ENCODE measurements at regions not wholly inside any gene's neighbourhood (a gene's known extent, or its start where the extent isn't known, plus 50 kb on each side); places are given as distances from the start of the nearest gene placed in this dataset.

DNA sequence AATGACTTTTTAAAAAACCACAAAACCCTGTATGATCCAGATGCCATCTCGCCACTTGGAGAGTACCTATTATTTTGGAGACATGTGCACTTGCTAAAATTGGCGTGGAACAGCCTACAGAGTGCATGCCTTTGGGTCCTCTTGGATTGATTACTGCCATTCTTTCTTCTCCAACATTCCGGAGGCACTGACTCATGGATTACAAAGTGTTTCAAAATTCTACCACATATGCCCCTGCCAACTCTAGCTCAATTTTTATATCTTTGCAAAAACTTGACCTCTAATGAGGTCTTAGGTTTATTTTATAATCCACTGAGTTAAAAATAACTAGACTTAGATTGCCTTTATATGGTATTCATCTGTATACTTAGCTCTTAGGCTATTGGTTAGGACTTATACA, 55.8 kb upstream of the KIF5B start:
- no peak for TF ChIP-seq EZH2 (IDR thresholded peaks at IDR 0.05; ENCODE audit: low read length)
- TF ChIP-seq, protein P1, sequence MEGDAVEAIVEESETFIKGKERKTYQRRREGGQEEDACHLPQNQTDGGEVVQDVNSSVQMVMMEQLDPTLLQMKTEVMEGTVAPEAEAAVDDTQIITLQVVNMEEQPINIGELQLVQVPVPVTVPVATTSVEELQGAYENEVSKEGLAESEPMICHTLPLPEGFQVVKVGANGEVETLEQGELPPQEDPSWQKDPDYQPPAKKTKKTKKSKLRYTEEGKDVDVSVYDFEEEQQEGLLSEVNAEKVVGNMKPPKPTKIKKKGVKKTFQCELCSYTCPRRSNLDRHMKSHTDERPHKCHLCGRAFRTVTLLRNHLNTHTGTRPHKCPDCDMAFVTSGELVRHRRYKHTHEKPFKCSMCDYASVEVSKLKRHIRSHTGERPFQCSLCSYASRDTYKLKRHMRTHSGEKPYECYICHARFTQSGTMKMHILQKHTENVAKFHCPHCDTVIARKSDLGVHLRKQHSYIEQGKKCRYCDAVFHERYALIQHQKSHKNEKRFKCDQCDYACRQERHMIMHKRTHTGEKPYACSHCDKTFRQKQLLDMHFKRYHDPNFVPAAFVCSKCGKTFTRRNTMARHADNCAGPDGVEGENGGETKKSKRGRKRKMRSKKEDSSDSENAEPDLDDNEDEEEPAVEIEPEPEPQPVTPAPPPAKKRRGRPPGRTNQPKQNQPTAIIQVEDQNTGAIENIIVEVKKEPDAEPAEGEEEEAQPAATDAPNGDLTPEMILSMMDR (optimal IDR thresholded peaks at IDR 0.05 in 1 of 3, IDR thresholded peaks at IDR 0.05 in 1 of 3, conservative IDR thresholded peaks at IDR 0.05 in 1 of 3; ENCODE audit: extremely low read depth in 1 of 3, insufficient read depth in 2 of 3, low read length in 3 of 3): no peak
- H3K4me2 ChIP-seq (ENCODE audit: control insufficient read depth, extremely low read depth, insufficient read depth, low read depth, low read length): peak overlapping the region; percentile 39
- dilution Hi-C loops (cut with MboI; ENCODE audit: extremely low pct_ligation_motif_present, low sequenced_read_pairs): no loop called here

DNA sequence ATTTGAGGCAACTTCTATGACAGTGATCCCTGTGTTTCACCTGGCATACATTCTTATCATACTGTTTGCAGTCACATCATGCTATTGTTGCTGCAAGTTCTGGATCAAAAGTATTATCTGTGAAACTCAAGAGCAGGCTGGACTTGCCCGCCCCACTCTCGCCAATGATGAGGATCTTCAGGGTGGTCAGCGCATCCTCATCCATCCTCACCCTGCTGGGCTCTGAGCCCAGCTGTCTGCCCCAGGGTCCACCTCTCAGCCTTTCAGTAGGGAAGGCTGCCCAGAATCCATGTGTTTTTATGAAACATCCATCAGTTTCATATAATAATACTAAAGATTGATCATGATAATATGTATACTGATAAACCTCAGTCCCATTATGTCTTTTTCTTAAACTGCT, 55.4 kb upstream of the KIF5B start:
- TF ChIP-seq, protein P1 (optimal IDR thresholded peaks at IDR 0.05 in 1 of 3, IDR thresholded peaks at IDR 0.05 in 1 of 3, conservative IDR thresholded peaks at IDR 0.05 in 1 of 3; ENCODE audit: extremely low read depth in 1 of 3, insufficient read depth in 2 of 3, low read length in 3 of 3): no peak
- no peak for TF ChIP-seq EZH2 (IDR thresholded peaks at IDR 0.05; ENCODE audit: low read length)
- no peaks in the 10 kb centered on the region for H4K20me1 ChIP-seq (ENCODE audit: control insufficient read depth, extremely low read depth, insufficient read depth, low read length)
- no peaks in the 10 kb centered on the region for H3K9me1 ChIP-seq (ENCODE audit: control insufficient read depth, extremely low read depth, insufficient read depth, low read length)
- no peak for DNase-seq (ENCODE audit: low read depth, low spot score)
- peak; percentile 52 for FAIRE-seq
- dilution Hi-C loops (cut with MboI; ENCODE audit: extremely low pct_ligation_motif_present, low sequenced_read_pairs): no loop called here
- H3K9me3 ChIP-seq (ENCODE audit: control insufficient read depth, low read depth, low read length): no peaks in the 10 kb centered on the region
- peak overlapping the region; percentile 39 for H3K4me2 ChIP-seq (ENCODE audit: control insufficient read depth, extremely low read depth, insufficient read depth, low read depth, low read length)
- H3K36me3 ChIP-seq (ENCODE audit: control insufficient read depth in 2 of 2, extremely low read depth in 1 of 2, insufficient read depth in 2 of 2, low read length in 2 of 2): no peaks in the 10 kb centered on the region
- H3K4me1 ChIP-seq (ENCODE audit: control insufficient read depth, extremely low read depth, insufficient read depth, low read length): peaks cover 11% of the 10 kb centered on the region
- no peak overlapping the region for H3K27ac ChIP-seq (ENCODE audit: control insufficient read depth, insufficient read depth, low read length)
- no peak overlapping the region for H3K9ac ChIP-seq (ENCODE audit: control insufficient read depth, extremely low read depth, insufficient read depth, low read length)
- no peak overlapping the region for H3K4me3 ChIP-seq (ENCODE audit: control insufficient read depth in 2 of 3, extremely low read depth in 1 of 3, insufficient read depth in 2 of 3, low read depth in 1 of 3, low read length in 3 of 3)
- H3K79me2 ChIP-seq (ENCODE audit: control insufficient read depth, insufficient read depth, low read length): no peaks in the 10 kb centered on the region
- no peak overlapping the region for H2AFZ ChIP-seq (ENCODE audit: control insufficient read depth, low read length)
- H3K27me3 ChIP-seq (ENCODE audit: control insufficient read depth, extremely low read depth, insufficient read depth, low read length): no peaks in the 10 kb centered on the region

More for the DNA sequence above, 55.8 kb upstream of the KIF5B start:
- Histone ChIP-seq H3K4me3 (ENCODE audit: control insufficient read depth in 2 of 3, extremely low read depth in 1 of 3, insufficient read depth in 2 of 3, low read depth in 1 of 3, low read length in 3 of 3) (no peak overlapping the region), H3K9me1 (ENCODE audit: control insufficient read depth, extremely low read depth, insufficient read depth, low read length) (no peaks in the 10 kb centered on the region), H3K4me1 (ENCODE audit: control insufficient read depth, extremely low read depth, insufficient read depth, low read length) (peaks cover 11% of the 10 kb centered on the region), H3K27ac (ENCODE audit: control insufficient read depth, insufficient read depth, low read length) (no peak overlapping the region), H2AFZ (ENCODE audit: control insufficient read depth, low read length) (no peak overlapping the region), H4K20me1 (ENCODE audit: control insufficient read depth, extremely low read depth, insufficient read depth, low read length) (no peaks in the 10 kb centered on the region), H3K79me2 (ENCODE audit: control insufficient read depth, insufficient read depth, low read length) (no peaks in the 10 kb centered on the region), H3K27me3 (ENCODE audit: control insufficient read depth, extremely low read depth, insufficient read depth, low read length) (no peaks in the 10 kb centered on the region), H3K9me3 (ENCODE audit: control insufficient read depth, low read depth, low read length) (no peaks in the 10 kb centered on the region), H3K36me3 (ENCODE audit: control insufficient read depth in 2 of 2, extremely low read depth in 1 of 2, insufficient read depth in 2 of 2, low read length in 2 of 2) (no peaks in the 10 kb centered on the region), H3K9ac (ENCODE audit: control insufficient read depth, extremely low read depth, insufficient read depth, low read length) (no peak overlapping the region)
- FAIRE-seq: peak; percentile 83
- DNase-seq (ENCODE audit: low read depth, low spot score): no peak
